Right lobe of liver (tissue), 6 donors: ENCODE measurements at regions not wholly inside any gene's neighbourhood (a gene's known extent, or its start where the extent isn't known, plus 50 kb on each side); places are given as distances from the start of the nearest gene placed in this dataset.

Experiments used
- ATAC-seq, 4 donors: fragments of 200-7000 bp; cut with Tn5 transposase; one replicate each; pipeline ENCODE4 v1.9.1; 2020; ENCODE audit warnings: mild to moderate bottlenecking in 4 of 4, moderate library complexity in 4 of 4
- DNase-seq, 3 donors: peaks; one replicate each; pipeline ENCODE4 v3.0.0-alpha.2; 2020
- H3K27ac ChIP-seq, 3 donors: fragments of 200-600 bp; one replicate each; pipeline ENCODE4 v1.8.0; 2022
- H3K27me3 ChIP-seq, 2 donors: fragments of 200-600 bp; one replicate each; pipeline ENCODE4 v1.8.0; 2022
- H3K36me3 ChIP-seq, 4 donors: fragments of 200-600 bp; sonication (generic) in 1 of 4; one replicate each; pipeline versions ENCODE4 v1.5.1 to v1.8.0; 2017 to 2022; ENCODE audit warnings: control low read depth in 1 of 4
- H3K4me1 ChIP-seq, 4 donors: fragments of 200-600 bp; sonication (generic) in 1 of 4; one replicate each; pipeline versions ENCODE4 v1.5.1 to v1.8.0; 2017 to 2022; ENCODE audit warnings: control low read depth in 1 of 4
- H3K4me3 ChIP-seq, 3 donors: fragments of 200-600 bp; one replicate each; pipeline ENCODE4 v1.8.0; 2022
- H3K9me3 ChIP-seq, 4 donors: fragments of 200-600 bp; sonication (generic) in 1 of 4; one replicate each; pipeline versions ENCODE4 v1.5.1 to v1.8.0; 2017 to 2022; ENCODE audit warnings: control low read depth in 1 of 4
- CTCF ChIP-seq, 4 donors: fragments of 200-600 bp in 3 of 4; fragments of 450-650 bp in 1 of 4; IDR thresholded peaks; one replicate each; pipeline versions ENCODE4 v1.5.1 to v1.8.0; 2016 to 2022; ENCODE audit warnings: antibody characterized with exemption in 4 of 4, mild to moderate bottlenecking in 2 of 4
- POLR2A ChIP-seq: fragments of 450-650 bp; IDR thresholded peaks from one replicate; pipeline ENCODE4 v1.6.1; 2017; ENCODE audit warnings: antibody characterized with exemption, mild to moderate bottlenecking
- WGBS: methylation state at CpG from one replicate; pipeline ENCODE4 v1.1.6; 2018; ENCODE audit warnings: low coverage, low lambda C conversion rate; ENCODE audit not compliant: insufficient coverage; ENCODE audit errors: missing lambda C conversion rate; 5-methylcytosine and 5-hydroxymethylcytosine counted together
- intact Hi-C, 2 donors: fragments of 100-400 bp; cut with DNase I; formaldehyde crosslinking; loops; one replicate each; pipeline versions ENCODE4 v1.11.2 to v1.14.1; 2022
- donor health status: DM: no; HTN: yes; CAD: no.
- donor health status: DM: no; HTN: no; CAD: no.
- donor health status: DM: no; HTN: no; CAD: no.
- donor health status: DM: no; HTN: yes; CAD: no.
- donor health status: DM: no; HTN: yes; CAD: no.

- no peaks in the 10 kb centered on the region for H3K36me3 ChIP-seq
- no peaks in the 10 kb centered on the region for H3K4me1 ChIP-seq
- H3K27me3 ChIP-seq, result no peaks in the 10 kb centered on the region
- TF ChIP-seq POLR2A (no peak), CTCF (IDR thresholded peaks at IDR 0.05) (no peak)
- H3K4me3 ChIP-seq, result no peak overlapping the region
- intact Hi-C loops, result no loop called here
- 63% methylated on average over 3 of the region's 3 CpGs for WGBS
- DNase-seq (no peak), ATAC-seq (no peak)
- no peaks in the 10 kb centered on the region for H3K9me3 ChIP-seq
- no peak overlapping the region for H3K27ac ChIP-seq
Observed at GRCh38 chr4:79087071-79087470, 147.8 kb upstream of the PAQR3 start.

- Histone ChIP-seq H3K4me1 (no peaks in the 10 kb centered on the region), H3K9me3 (no peaks in the 10 kb centered on the region), H3K36me3 (no peaks in the 10 kb centered on the region), H3K27me3 (no peaks in the 10 kb centered on the region), H3K27ac (no peak overlapping the region), H3K4me3 (no peak overlapping the region)
- intact Hi-C loops, result no loop called here
- 38% methylated on average over 2 of the region's 2 CpGs for WGBS
- DNase-seq (no peak), ATAC-seq (no peak)
- TF ChIP-seq POLR2A (no peak), CTCF (IDR thresholded peaks at IDR 0.05) (no peak)
Observed at GRCh38 chr4:79083406-79084010, 144.3 kb upstream of the PAQR3 start.

- TF ChIP-seq CTCF (IDR thresholded peaks at IDR 0.05) (no peak), POLR2A (no peak)
- Histone ChIP-seq H3K27me3 (no peaks in the 10 kb centered on the region), H3K4me1 (no peaks in the 10 kb centered on the region), H3K9me3 (no peaks in the 10 kb centered on the region), H3K27ac (no peak overlapping the region), H3K4me3 (no peak overlapping the region), H3K36me3 (no peaks in the 10 kb centered on the region)
- WGBS, result 62% methylated on average over 5 of the region's 6 CpGs
- ATAC-seq, result no peak
- intact Hi-C loops, result no loop called here
- DNase-seq, result no peak
Observed at GRCh38 chr4:79082997-79083396, 143.8 kb upstream of the PAQR3 start.

- Histone ChIP-seq H3K27ac (no peak overlapping the region), H3K4me1 (no peaks in the 10 kb centered on the region), H3K36me3 (no peaks in the 10 kb centered on the region), H3K4me3 (no peak overlapping the region), H3K27me3 (no peaks in the 10 kb centered on the region), H3K9me3 (no peaks in the 10 kb centered on the region)
- 9% methylated on average over 1 of the region's 1 CpG for WGBS
- no peak for ATAC-seq
- intact Hi-C loops, result no loop called here
- no peak for DNase-seq
- TF ChIP-seq CTCF (IDR thresholded peaks at IDR 0.05), result no peak
- no peak for TF ChIP-seq POLR2A
Observed at GRCh38 chr4:79081973-79082372, 142.7 kb upstream of the PAQR3 start.

GRCh38 chr4:79078339-79078738 is 139.1 kb upstream of the PAQR3 start:
- Histone ChIP-seq H3K27me3 (no peaks in the 10 kb centered on the region), H3K4me1 (no peaks in the 10 kb centered on the region), H3K27ac (no peak overlapping the region), H3K36me3 (no peaks in the 10 kb centered on the region), H3K9me3 (no peaks in the 10 kb centered on the region), H3K4me3 (no peak overlapping the region)
- ATAC-seq (no peak), DNase-seq (no peak)
- intact Hi-C loops, result no loop called here
- TF ChIP-seq POLR2A, result no peak
- TF ChIP-seq CTCF (IDR thresholded peaks at IDR 0.05), result no peak
- 0% methylated on average over 1 of the region's 1 CpG for WGBS
